Psoas muscle (tissue), 7 donors: ENCODE measurements at regions not wholly inside any gene's neighbourhood (a gene's known extent, or its start where the extent isn't known, plus 50 kb on each side); places are given as distances from the start of the nearest gene placed in this dataset.

ENCODE experiments used
- ATAC-seq, 4 donors: fragments of 200-7000 bp; cut with Tn5 transposase; one replicate each; pipeline ENCODE4 v1.9.1; 2020; ENCODE audit warnings: moderate library complexity in 3 of 4, mild to moderate bottlenecking in 2 of 4
- DNase-seq, 2 donors: peaks; one replicate each; pipeline ENCODE4 v3.0.0-alpha.2; 2020
- H3K27ac ChIP-seq: fragments of 200-600 bp; one replicate; pipeline ENCODE4 v1.8.0; 2022
- H3K27me3 ChIP-seq, 3 donors: fragments of 200-600 bp in 1 of 3; one replicate each; pipeline versions ENCODE4 v1.6.1 to v1.8.0; 2013 to 2022; ENCODE audit warnings: low read length in 2 of 3, mild to moderate bottlenecking in 2 of 3, moderate library complexity in 1 of 3; ENCODE audit not compliant: insufficient read depth in 3 of 3
- H3K36me3 ChIP-seq, 2 donors: fragments of 200-600 bp in 1 of 2; one replicate each; pipeline versions ENCODE4 v1.6.1 to v1.8.0; 2013 to 2022; ENCODE audit warnings: low read depth in 1 of 2, mild to moderate bottlenecking in 1 of 2, moderate library complexity in 1 of 2; ENCODE audit not compliant: insufficient read depth in 1 of 2
- H3K4me1 ChIP-seq: fragments of 200-600 bp; one replicate; pipeline ENCODE4 v1.8.0; 2022
- H3K4me3 ChIP-seq: fragments of 200-600 bp; one replicate; pipeline ENCODE4 v1.8.0; 2022; ENCODE audit warnings: mild to moderate bottlenecking
- H3K9me3 ChIP-seq: fragments of 200-600 bp; one replicate; pipeline ENCODE4 v1.8.0; 2022
- CTCF ChIP-seq: fragments of 200-600 bp; IDR thresholded peaks from one replicate; pipeline ENCODE4 v1.8.0; 2022; ENCODE audit warnings: antibody characterized with exemption
- WGBS, 3 donors: extraction: QIAGEN DNeasy Blood & Tissue Kit; methylation state at CpG; one replicate each; pipeline versions ENCODE4 v1.1.6 to v1.1.7; 2013; 5-methylcytosine and 5-hydroxymethylcytosine counted together
- intact Hi-C, 2 donors: fragments of 100-400 bp; cut with DNase I; formaldehyde crosslinking; loops; one replicate each; pipeline versions ENCODE4 v1.11.0 to v1.14.2; 2022
- donor health status: healthy with polysubstance abuse.
- donor health status: DM: no; HTN: no; CAD: no; lungs with moderate emphysema.
- donor health status: Bipolar disorder and iron deficiency.
- donor health status: healthy.
- donor health status: DM: yes; HTN: yes; CAD: no.
- donor health status: DM: no; HTN: no; CAD: no.
- donor health status: DM: yes; HTN: yes; CAD: no.

GRCh38 chr2:211103989-211104388, 547.6 kb downstream of the CPS1 start:
- Histone ChIP-seq H3K9me3 (no peaks in the 10 kb centered on the region), H3K4me1 (no peaks in the 10 kb centered on the region), H3K27ac (no peak overlapping the region), H3K4me3 (no peak overlapping the region), H3K27me3 (peaks cover 0 to 5% (median 0%) of the 10 kb centered on the region in 3 donors), H3K36me3 (no peaks in the 10 kb centered on the region)
- no peak for ATAC-seq
- TF ChIP-seq CTCF = no peak
- WGBS, 3 donors = 20 to 42% (median 20%) methylated on average over 4 of the region's 4 CpGs
- intact Hi-C loops = no loop called here
- DNase-seq = no peak

- H3K4me3 ChIP-seq = no peak overlapping the region
- H3K9me3 ChIP-seq = no peaks in the 10 kb centered on the region
- H3K36me3 ChIP-seq = no peaks in the 10 kb centered on the region
- H3K27ac ChIP-seq = no peak overlapping the region
- TF ChIP-seq CTCF = no peak
- intact Hi-C loops = no loop called here
- no peak for DNase-seq
- no peaks in the 10 kb centered on the region for H3K4me1 ChIP-seq
- no peaks in the 10 kb centered on the region for H3K27me3 ChIP-seq
- WGBS, 3 donors = 32 to 43% (median 37%) methylated on average over 3 of the region's 3 CpGs
- ATAC-seq = no peak
Measured at GRCh38 chr2:211113334-211114175, 557.2 kb downstream of the CPS1 start.

GRCh38 chr2:211114826-211115455, 558.5 kb downstream of the CPS1 start:
- Histone ChIP-seq H3K27ac (no peak overlapping the region), H3K9me3 (no peaks in the 10 kb centered on the region), H3K4me1 (no peaks in the 10 kb centered on the region), H3K4me3 (no peak overlapping the region), H3K36me3 (no peaks in the 10 kb centered on the region), H3K27me3 (no peaks in the 10 kb centered on the region)
- intact Hi-C loops = no loop called here
- 48 to 52% (median 48%) methylated on average over 1 of the region's 1 CpG for WGBS, 3 donors
- DNase-seq = no peak
- TF ChIP-seq CTCF = no peak
- ATAC-seq = no peak

GRCh38 chr2:211117026-211117425, 560.6 kb downstream of the CPS1 start:
- TF ChIP-seq CTCF = no peak
- no peak for ATAC-seq
- no peaks in the 10 kb centered on the region for H3K9me3 ChIP-seq
- DNase-seq = no peak
- no peaks in the 10 kb centered on the region for H3K36me3 ChIP-seq
- no peaks in the 10 kb centered on the region for H3K27me3 ChIP-seq
- H3K27ac ChIP-seq = no peak overlapping the region
- intact Hi-C loops = no loop called here
- no peak overlapping the region for H3K4me3 ChIP-seq
- 88 to 92% (median 90%) methylated on average over 1 of the region's 1 CpG for WGBS, 3 donors
- no peaks in the 10 kb centered on the region for H3K4me1 ChIP-seq
